ENCODE measurements at regions not wholly inside any gene's neighbourhood (a gene's known extent, or its start where the extent isn't known, plus 50 kb on each side); places are given as distances from the start of the nearest gene placed in this dataset.
A peak's percentile ranks its signal among the peaks of the same experiment; 100 is the strongest.

DNA sequence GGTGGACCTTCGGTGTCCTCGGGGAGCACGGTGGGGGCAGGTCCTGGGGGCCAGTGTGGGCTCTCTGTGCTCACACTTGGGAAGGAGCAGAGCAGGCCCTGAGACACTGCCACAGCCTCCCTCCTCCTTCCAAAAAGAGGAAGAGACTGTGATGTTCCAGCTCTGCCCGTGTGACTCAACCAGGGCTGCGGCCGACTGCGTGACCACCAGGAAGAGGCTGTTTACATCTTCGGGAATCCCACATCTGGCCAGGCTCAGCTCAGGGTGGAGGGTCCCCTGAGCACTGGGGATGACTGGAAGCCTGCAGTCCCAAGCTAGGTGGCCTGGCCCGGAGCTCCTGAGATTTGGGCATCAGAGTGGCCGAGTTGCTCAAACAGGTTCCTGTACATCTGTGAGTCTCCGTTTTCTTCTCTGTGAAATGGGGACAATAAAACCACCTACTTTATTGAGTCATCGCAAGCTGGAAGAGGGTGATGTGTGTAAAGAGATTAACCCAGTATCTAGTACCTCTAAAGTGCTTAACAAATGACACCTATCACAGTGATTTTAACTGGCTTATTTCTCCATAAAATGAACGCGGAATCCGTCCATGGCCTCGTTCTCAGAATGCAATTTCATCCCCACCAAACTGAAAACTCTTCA, 242.1 kb downstream of the DLL1 start:
- peak in 10 of 58 donors; percentile 6 to 44 (median 24) for DNase-seq

DNA sequence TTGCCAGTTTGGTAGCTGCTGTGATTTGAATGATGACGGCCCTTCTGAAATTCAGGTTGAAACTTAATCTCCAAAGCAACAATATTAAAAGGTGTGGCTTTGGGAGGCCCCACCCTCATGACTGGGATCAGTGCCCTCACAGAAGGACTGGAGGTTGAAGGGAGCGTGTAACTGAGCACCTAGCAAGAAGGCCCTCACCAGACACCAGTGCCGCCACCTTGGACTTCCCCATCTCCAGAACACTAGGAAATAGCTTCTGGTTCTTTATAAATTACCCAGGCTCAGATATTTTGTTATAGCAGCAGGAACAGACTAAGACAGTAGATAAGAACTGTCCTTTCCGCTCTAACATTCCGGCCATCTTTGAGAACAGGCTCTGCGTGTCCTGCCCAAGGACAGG, 243.1 kb downstream of the DLL1 start:
- DNase-seq: no peak

DNA sequence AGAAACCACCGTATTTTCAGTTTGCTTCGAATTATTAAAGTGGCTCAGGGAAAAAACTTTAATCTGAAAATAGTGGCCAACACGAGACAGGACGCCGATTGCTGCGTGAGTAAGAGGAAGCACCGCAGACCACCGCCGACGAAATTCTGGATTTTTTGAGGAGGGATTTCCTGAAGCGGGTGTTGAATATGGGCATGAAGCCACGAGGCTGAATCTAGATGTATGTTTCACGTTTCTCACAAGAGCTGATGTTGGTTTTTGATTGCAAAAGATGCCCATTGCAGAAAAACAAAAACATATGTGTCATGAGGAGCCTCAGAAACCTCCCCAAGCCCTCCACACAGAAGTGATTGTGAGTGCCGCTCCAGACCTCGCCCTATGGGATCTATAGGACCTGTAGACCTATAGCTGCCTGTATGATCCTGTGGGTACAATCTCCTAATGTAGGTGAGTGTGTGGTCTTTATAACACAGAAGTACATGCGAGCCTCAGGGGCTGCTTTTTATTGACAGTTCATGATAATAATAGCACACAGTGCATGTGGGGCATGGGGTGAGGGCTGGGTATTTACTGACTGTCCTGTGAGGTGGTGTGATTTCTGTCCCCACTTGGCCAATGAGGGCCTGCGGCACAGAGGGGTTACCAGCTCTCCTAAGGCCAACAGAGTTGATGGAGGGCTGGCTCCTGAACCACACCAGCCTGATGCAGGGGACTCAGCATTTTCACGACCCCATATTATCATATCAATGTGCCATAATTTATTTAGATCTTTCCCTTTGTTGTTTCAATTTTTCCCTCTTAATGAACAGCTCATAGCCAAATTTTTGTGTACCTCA, 243.9 kb downstream of the DLL1 start:
- DNase-seq: no peak

DNA sequence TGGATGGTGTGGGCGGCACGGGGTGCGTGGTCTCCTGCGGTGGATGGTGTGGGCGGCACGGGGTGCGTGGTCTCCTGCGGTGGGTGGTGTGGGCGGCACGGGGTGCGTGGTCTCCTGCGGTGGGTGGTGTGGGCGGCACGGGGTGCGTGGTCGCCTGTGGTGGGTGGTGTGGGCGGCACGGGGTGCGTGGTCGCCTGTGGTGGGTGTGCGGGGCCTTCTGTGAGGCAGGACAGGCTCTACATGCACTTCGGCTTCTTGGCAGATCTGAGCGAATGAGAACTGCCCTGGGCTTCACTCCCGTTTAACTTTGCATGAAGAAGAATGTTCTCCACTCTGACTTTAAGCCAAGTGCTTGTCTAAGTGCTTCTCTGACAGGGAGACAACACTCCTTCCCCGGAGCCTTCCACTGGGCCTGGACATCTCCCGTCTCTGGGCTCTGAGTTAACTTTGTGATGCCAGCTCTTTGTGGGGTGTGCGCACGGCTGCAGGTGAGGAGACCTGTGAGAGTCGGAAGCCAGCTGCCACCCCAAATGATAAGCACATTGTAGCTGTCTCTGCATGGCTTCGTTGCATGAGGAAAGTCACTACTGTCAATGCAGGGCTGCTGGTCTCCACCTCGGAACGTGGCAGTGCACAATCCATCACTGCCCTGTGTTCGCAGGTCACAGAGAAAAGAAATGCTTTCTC, 244.8 kb downstream of the DLL1 start:
- no peak for DNase-seq

DNA sequence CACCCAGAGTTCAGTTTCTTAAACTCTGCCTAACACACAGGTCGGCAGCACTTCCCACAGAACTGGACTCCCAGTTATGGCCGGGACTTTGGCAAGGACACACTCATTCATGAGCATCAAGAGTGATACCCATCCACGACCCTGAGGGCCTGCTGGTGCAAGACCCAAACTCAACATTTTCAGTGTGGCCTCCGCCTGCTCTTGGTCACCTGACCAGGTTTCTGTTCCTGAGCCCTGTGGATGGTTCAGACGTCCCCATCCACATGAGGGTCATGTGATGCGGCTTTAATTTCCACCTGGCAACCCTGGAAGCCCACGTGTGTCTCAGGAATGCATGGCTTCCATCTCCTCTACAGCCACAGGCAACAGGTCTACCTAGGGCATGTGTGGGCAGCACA, 245.3 kb downstream of the DLL1 start:
- DNase-seq: no peak

DNA sequence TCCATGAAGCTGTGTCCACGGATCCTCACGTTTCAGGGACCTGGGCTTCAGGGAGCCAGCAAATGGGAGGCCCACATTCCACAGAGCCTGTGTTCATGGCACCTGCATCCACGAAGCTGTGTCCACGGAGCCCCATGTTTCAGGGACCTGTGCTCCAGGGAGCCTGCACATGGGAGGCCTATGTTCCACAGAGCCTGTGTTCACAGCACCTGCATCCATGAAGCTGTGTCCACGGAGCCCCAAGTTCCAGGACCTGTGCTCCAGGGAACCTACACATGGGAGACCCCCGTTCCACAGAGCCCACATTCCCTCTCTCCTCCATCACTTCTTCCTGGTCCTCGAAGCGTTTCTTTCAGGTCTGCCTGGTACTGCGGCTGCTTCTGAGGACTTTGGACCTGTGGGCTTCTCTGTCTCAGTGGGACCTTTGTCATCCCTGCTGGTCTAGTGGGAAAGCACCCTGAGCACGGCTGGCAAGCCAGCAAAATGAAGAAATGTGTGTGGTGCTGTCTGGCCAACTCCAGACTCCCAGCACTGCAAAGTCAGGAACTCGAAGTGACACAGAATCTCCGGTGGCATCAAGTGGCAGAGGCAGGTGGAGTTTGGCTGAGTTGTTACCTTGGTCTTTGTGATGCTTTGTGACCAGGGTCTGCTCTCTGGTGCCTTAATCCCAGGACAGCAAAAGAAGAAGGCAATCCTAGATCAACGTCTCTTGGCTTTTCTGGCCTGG, 245.9 kb downstream of the DLL1 start:
- DNase-seq: no peak

DNA sequence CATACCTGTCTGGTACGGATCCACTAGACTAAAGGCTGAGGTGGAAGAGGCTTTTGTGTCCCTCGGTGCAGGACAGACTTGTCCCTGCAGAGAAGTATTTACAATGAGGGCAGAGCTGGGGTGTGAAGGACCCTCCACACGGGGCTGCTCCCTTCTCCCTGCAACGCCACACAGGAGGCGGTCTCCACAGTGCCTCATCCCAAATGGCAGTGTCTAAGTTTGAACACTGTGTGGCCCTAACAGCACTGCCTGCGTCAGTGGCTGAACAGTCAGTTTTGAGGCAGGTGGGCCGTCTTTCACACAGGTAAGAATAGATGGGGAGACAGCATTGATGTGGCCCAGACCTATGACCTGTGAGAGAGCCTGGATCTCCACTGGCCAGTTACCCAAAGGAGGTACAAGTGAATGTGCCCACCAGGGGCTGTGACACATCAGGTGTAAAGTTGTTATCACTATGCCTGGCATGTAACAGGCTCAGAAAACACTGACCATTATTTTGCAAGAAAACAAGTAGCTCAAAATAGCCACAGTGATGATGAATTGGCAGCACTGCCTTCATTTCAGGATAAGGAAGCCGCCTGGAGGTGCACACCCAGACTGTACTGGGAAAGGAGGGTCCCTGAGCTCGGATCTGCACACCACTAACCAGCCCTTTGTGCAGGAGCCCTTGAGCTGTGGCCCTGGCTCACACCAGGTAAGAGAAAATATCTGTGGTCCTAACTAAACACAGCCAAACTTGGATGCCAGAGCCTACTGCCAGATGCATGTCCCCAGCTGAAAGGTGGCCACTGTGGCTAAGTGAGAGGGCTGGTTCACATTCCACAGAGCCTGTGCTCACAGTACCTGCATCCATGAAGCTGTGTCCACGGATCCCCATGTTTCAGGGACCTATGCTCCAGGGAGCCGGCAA, 246.7 kb downstream of the DLL1 start:
- DNase-seq: no peak

DNA sequence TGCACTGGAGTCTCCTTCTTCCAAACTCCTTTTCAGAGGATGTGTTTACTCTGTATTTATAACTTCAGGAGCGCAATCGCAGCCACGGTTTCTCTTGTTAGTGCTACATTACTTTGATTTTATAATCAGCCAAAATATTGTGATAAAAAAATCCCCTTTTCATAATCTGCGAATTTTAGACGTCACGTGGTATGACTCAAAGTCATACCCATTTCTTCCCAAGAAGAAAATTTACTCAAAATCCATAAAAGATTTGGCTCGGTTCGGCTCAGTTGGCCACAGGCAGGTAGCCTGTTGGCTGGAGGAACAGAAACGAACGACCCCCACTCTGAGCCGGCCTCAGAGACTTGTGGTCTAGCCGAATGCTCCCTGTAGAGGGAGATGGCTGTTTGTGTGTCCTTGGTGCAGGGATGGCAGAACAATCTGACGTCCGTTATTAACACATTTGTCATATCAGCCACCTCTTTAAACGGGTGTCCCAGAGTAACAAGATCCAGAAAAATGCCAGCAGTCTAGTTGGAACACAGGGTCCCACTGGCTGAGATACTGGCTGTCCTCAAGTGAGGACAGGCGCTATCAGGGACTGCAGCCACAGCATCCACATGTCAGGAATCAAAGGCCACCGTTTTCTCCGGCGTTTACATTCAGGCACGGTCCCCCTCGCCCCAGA, 247.6 kb downstream of the DLL1 start:
- no peak for DNase-seq

DNA sequence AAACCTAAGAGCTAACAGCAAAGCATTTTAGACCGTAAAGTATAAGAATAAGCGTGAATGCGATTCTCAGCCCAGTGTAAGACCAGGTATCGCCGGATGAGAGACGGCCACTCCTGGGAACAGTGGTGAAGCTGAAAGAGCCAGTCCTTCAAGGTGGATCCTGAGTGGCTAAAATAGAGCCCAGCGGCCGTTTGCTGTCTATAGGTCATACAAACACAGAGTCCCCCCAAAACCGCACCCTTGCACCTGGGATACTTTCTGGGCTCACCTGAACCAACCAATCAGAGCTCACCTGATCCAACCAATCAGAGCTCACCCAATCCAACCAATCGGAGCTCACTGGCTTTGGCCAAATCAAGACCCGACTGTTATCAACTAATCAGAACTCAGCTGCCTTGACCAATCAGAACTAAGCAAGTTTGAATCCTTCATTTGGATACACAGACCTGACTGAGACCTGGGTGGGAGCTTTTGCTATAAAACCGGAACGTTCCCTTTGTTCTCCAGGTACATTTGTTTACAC, 248.2 kb downstream of the DLL1 start:
- no peak for DNase-seq

DNA sequence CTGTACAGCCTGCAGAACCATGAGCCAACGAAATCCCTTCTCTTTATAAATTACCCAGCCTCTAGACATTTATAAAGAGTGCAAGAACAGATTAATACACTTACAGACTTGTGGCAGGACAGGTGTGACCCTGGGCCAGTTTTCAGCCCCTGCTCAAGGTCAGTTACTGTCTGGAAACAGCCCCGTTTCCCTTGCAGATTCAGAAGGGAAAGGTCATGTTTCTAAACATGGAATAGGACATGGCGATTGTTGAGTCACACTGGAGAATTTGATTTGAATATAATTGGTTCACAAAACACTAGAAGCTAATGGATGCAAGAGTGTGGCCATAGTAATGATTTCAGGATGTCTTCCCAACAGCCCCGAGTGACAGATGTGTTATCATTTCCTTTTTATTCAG, 248.8 kb downstream of the DLL1 start:
- no peak for DNase-seq

DNA sequence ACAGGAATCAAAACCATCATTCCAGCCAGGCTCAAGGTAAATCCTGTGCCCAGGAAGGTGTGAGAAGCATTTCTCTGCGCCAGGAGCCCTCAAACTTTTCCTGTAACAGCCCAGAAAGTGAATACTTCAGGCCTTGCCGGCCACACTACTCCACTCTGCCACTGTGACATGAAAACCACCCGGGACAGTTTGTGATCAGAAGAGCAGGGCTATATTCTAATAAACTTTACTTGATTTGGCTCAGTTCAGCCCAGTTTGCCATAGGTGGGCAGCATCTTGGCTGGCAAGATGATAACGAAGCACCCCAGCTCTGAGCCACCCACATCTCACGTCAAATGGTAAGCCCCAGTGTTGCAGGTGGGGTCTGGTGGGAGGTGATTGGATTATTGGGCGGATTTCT, 249.4 kb downstream of the DLL1 start:
- no peak for DNase-seq

DNA sequence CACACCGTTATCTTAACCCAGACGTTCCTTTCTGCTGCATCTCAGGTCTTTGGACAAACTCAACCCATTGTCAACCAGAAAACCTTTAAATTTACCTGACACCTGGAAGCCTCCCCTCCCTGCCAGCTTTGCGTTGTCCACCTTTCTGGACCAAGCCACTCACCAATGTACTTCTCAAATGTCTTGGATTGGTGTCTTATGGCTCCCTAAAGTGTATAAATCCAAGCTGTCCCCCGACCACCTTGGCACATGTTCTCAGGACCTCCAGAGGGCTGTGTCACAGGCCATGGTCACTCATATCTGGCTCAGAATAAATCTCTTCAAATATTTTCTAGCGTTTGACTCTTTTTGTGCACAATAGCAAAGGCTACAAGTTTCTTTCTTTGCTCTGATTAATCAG, 250.0 kb downstream of the DLL1 start:
- no peak for DNase-seq

DNA sequence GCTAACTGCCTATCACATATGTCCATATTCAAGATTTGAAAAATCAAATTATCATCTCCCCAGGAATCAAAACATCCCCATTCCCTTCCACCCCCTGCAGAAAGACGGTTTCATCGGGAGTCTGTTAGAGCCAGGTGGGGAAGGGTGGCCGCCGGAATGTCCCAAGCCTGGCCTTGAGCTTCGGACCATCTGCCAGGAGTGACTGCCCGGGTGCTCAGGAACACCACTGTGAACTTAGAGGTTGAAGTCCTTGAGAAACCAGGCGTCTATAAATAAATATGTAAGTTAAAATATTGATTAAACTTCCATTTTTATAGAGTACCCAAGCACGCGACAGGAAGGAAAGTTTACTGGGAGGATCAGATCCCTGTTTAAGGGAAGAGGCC, 250.8 kb downstream of the DLL1 start:
- DNase-seq: no peak

DNA sequence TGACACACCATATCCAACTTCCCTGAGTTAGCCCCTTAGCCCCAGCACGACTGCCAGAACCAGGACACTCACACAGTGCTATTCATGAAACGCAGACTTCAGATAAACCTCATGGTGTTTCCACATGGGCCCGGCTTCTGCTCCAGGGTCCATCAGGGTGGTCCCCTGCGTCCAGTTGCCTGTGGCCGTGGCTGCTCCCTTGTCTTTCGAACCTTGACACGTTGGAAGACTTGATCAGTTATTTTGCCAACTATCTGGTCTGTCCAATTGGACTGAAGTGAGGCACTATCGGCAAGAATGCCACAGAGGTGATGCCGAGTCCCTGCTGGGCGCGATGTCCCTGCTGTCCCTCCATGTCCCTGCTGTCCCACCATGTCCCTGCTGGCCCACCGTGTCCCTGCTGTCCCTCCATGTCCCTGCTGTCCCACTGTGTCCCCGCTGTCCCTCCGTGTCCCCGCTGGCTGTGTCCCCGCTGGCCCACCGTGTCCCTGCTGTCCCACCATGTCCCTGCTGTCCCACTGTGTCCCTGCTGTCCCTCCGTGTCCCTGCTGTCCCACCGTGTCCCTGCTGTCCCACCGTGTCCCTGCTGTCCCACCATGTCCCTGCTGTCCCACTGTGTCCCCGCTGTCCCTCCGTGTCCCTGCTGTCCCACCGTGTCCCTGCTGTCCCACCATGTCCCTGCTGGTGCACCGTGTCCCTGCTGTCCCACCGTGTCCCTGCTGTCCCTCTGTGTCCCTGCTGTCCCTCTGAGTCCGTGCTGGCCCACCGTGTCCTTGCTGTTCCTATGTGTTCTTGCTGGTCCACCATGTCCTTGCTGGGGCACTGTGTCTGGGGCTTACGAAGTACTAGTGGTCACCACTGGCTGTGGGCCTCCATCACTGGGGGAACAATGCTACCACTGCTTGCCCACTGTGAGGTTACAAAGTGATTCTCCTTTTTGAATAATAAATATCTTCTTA, 251.4 kb downstream of the DLL1 start:
- no peak for DNase-seq

DNA sequence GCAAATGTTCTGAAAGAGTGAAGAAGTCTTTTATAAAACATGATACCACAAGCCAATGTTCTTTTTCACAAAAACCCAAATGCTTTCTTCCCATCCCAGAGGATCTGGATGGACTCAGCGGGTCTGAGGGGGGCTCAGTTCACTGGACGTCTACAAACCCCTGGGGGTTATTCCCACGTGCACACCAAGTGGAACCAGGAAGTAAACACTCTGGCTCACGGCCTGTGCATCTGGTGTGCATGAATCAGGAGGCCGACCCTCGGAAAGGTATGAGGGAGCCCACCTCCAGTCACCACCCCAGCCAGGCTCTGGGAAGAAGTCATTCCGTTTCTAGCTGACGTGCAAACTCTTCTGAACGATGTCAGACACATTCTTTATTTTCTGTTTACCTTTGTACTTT, 252.2 kb downstream of the DLL1 start:
- no peak for DNase-seq

DNA sequence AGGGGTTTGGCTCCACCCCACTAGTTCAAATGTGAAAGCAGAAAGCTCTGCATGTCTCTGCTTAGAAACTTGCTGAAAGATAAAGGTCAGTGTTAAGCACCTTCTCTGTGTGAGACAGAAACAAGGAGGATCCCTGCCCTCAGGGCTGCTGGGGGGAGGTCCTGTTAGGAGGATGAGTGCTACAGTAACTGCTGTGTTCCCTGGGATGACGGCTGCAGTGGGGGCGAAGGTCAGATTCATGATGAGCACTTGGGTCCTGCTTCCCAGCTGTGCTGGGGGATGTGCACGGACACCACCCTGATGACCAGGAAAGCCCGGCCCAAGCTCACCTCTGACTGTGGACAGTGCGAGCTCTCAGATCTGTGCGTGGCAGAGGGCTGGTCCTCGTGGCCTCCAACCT, 252.6 kb downstream of the DLL1 start:
- DNase-seq: no peak

DNA sequence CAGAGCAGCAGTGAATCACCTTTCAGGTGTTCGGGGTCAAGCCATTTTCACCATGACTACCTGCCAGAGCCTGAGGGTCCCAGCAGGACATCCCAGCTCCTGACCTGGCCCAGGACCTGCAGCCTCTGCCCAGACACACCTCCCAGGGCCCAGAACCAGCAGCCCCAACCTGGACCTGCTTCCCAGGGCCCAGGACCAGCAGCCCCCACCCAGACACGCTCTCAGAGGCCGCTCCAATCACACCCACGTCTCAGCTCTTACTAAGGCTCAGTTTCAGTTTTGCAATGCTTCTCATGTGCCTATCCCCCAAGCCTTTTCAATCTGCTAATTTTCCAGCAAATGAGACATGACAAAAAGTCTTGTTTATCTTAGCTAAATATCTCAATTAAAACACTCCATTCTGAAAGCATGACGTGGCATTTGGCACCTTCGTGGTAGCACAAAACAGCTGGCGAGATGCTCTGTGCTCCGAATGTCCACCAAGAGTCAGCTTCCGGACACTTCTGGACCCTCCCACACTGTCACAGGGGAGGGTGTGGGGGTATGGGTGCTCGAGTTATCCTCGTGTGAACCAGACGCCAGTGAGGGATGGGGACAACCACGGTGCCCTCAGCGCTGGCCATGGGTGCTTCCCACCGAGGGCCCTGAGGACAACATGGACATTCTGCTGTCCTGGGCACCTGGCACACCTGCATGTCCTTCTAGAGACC, 253.2 kb downstream of the DLL1 start:
- no peak for DNase-seq

DNA sequence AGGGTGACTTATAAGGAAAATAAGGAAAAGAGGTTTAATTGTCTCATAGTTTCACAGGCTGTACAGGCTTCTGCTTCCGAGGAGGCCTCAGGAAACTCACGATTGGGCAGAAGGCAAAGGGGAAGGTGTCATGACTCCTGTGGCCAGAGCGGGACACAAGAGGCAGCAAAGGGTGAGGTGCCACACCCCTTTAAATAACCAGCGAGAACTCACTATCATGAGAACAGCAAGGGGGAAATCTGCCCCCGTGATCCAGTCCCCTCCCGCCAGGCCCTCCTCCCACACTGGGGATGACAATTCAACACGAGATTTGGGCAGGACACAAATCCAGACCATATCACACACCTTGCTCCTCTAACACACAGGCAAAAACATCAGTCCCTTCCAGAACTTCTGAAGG, 254.0 kb downstream of the DLL1 start:
- DNase-seq: no peak
